Epithelial cell of proximal tubule (primary cell): ENCODE measurements at regions not wholly inside any gene's neighbourhood (a gene's known extent, or its start where the extent isn't known, plus 50 kb on each side); places are given as distances from the start of the nearest gene placed in this dataset.

Experiments used
- DNase-seq: peaks from one replicate; pipeline ENCODE4 v3.0.0-alpha.2; 2011; ENCODE audit warnings: low read depth
- H3K4me3 ChIP-seq: 2 replicates; pipeline ENCODE4 v1.5.1; 2011; ENCODE audit warnings: low read depth, mild to moderate bottlenecking, low read length
- TF ChIP-seq, protein P1 (sequence below): conservative IDR thresholded peaks from 2 replicates; pipeline ENCODE4 v1.5.1; 2012; ENCODE audit warnings: low read depth, mild to moderate bottlenecking, low read length

DNA sequence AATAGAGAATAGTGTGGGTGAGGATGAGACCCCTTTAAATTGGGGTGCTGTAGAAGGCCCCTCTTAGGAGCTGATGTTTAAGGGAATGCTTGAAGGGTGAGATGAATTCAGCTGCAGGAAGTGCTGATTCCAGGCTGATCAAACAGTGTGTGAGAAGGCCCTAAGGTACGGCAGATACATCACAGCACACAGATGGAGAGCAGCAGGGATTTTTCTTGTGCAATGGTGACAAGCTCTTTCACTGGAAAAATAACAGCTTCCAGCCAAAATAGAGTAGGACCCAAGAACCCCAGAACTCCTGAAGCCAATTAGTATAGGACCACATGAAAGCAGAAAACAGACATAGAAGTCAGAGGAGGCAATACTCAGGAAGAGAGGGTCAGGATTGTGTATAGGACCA is 296.9 kb downstream of the ADRA2A start:
- H3K4me3 ChIP-seq = no peak overlapping the region
- DNase-seq = no peak
- TF ChIP-seq, protein P1, sequence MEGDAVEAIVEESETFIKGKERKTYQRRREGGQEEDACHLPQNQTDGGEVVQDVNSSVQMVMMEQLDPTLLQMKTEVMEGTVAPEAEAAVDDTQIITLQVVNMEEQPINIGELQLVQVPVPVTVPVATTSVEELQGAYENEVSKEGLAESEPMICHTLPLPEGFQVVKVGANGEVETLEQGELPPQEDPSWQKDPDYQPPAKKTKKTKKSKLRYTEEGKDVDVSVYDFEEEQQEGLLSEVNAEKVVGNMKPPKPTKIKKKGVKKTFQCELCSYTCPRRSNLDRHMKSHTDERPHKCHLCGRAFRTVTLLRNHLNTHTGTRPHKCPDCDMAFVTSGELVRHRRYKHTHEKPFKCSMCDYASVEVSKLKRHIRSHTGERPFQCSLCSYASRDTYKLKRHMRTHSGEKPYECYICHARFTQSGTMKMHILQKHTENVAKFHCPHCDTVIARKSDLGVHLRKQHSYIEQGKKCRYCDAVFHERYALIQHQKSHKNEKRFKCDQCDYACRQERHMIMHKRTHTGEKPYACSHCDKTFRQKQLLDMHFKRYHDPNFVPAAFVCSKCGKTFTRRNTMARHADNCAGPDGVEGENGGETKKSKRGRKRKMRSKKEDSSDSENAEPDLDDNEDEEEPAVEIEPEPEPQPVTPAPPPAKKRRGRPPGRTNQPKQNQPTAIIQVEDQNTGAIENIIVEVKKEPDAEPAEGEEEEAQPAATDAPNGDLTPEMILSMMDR = no peak

DNA sequence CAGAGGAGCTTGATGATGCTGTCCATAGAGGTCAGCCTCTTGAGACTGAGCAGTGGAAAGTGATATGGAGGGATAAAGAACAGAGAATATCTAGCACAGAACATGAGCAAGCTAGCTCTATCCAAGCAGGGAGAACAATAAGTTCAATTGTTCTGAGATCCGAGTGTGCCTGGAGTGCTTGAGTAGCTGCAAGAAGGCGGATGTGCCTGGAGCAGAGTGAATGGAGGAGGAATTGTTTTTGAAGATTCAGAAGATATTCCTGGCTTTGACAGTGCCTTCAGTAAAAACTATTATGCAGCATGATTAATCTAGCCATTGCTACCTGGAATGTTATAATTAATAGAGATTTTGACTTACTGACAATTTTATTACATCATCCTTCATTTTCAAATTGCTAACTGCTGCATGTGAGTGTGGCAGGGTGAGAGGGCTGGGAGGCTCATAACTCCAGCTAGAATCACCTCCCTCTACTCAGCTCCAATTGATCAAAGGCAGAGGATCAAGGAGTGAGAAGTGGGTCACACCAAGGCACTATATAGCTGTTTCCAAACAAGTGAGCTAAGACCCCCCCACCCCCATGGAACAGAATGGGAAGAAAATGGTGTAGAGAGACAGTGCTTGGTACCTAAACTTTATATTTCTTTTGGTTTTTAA is 302.8 kb downstream of the ADRA2A start:
- no peak for DNase-seq
- H3K4me3 ChIP-seq = no peak overlapping the region
- TF ChIP-seq, protein P1 = no peak

DNA sequence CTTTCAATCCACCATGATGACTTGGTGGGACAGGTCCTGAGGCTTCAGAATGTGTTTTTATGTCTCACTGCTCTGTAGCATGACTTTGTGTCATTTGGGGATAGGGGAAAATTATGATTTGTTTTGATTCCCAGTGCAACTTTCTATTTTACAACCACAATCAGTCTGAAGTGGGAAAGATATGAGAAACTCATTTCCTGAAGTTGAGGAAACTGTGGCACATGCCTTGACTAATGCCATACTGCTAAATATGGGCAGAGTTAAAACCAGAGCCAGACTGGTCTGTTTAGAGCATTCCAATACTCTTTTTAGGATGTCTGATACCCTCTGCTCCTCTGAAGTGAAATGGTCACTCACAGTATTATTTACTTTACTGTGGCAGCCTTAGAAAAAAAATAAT is 307.7 kb downstream of the ADRA2A start:
- H3K4me3 ChIP-seq = no peak overlapping the region
- TF ChIP-seq, protein P1 = no peak
- no peak for DNase-seq

DNA sequence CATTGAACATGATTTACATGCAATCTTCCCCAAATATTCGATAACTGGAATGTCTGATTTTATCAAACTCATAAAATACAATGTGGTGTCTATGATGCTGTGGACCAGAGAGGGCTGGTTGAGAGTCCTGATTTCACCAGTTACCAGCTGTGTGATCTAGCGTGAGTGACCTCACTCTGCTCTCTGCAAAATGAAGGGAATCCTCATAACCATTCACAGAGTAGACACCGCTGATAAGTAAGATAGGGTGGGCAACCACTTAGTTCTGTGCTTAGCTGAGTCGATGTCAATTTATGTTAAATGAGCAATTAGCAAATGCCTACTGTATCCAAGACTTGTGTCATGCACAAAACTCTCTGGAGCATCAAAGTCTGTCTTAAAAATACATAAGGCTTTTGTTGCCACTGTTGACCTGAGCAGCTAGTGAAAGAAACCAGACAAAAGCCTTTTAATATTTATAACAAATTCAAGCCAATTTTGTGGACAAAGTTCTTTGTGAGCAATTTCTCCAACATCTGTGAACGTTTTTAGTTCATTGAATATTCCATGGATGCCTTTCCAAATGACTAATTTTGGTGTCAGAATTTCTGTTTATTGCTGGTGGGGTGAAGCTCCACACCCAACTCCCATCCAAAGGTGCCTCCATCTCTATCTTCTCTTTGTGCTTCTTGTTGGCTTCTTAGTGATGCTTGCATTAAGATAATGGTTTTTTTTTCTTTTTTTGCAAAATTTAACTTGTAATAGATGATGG is 314.2 kb downstream of the ADRA2A start:
- no peak overlapping the region for H3K4me3 ChIP-seq
- TF ChIP-seq, protein P1 = no peak
- DNase-seq = no peak

DNA sequence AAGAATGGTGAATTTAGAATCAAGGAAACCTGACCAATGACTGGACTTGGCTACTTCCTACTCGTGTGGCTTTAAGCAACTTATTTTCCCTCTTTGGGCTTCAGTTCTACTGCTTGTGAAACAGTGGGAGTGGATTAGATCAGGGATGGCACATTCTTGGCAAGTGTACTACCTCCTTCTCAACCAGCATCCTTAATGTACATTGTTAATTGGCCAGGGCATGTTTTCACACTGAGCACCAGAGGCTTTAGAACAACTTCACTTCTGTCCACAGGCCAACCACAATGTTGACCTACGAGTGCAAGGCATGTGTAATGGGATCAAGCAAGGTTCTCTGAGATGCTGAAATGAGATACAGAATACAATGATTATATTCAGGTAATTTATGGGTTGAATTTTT is 315.3 kb downstream of the ADRA2A start:
- H3K4me3 ChIP-seq = no peak overlapping the region
- no peak for DNase-seq
- TF ChIP-seq, protein P1 = no peak

DNA sequence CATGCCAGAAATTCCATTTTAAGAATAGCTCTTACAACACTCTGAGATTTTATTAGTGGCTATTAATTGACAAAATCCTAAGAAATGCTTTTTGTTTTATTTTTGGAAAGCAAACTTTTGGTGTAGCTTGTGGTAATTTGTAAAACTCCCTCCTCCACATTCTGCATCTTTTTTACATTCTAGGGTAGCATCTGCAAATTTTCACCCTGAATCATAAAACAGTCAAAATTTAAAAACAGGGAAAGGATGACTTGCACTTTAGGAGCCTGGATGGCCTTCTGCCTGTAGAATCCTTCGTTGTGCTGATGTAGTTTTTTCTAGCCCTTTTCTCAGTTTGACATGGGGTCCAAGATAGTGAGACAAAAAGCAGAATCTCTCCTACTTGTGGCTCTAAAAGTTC is 316.1 kb downstream of the ADRA2A start:
- DNase-seq = no peak
- H3K4me3 ChIP-seq = no peak overlapping the region
- TF ChIP-seq, protein P1 = no peak

DNA sequence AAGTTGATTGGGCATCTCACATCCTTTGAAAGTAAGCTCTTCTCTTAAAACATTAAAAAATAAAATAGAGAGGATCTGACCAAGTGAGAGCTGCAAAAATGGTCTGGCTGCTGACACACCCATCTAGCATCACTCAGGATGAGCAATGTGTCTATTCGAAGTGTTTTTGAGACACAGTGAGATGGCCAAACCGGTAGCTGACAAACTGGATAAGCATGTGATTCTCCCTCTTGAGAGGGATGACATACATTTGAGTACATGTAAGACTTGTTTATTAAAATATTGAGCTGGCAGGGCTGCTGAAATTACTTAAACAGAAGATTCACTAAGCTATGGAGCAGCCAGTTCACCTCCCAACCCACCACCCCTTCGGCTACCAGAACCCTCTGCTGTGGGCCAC is 333.9 kb downstream of the ADRA2A start:
- no peak overlapping the region for H3K4me3 ChIP-seq
- no peak for DNase-seq
- TF ChIP-seq, protein P1 = no peak
